HEK293 (cell line): ENCODE measurements at regions not wholly inside any gene's neighbourhood (a gene's known extent, or its start where the extent isn't known, plus 50 kb on each side); places are given as distances from the start of the nearest gene placed in this dataset.

Source experiments
- FEZF1 ChIP-seq: fragments of 450-650 bp; formaldehyde crosslinking; IDR thresholded peaks from 2 replicates; pipeline ENCODE4 v1.5.1; 2016; ENCODE audit warnings: missing biosample characterization, missing genetic modification characterization
- OSR2 ChIP-seq: fragments of 450-650 bp; formaldehyde crosslinking; IDR thresholded peaks from 2 replicates; pipeline ENCODE4 v1.5.1; 2016; ENCODE audit warnings: missing biosample characterization, missing genetic modification characterization
- ZBTB8A ChIP-seq: fragments of 450-650 bp; formaldehyde crosslinking; IDR thresholded peaks from 2 replicates; pipeline ENCODE4 v1.5.1; 2016; ENCODE audit warnings: missing biosample characterization, missing genetic modification characterization
- ZNF114 ChIP-seq: fragments of 450-650 bp; formaldehyde crosslinking; IDR thresholded peaks from 2 replicates; pipeline ENCODE4 v1.5.0; 2017; ENCODE audit warnings: missing biosample characterization, missing genetic modification characterization
- ZNF155 ChIP-seq: fragments of 450-650 bp; formaldehyde crosslinking; IDR thresholded peaks from 2 replicates; pipeline ENCODE4 v1.5.1; 2016; ENCODE audit warnings: missing biosample characterization, missing genetic modification characterization
- ZNF660 ChIP-seq: fragments of 450-650 bp; IDR thresholded peaks from 2 replicates; pipeline ENCODE4 v1.5.1; 2018; ENCODE audit warnings: missing biosample characterization, mild to moderate bottlenecking, missing genetic modification characterization
- ZNF747 ChIP-seq: fragments of 450-650 bp; formaldehyde crosslinking; IDR thresholded peaks from 2 replicates; pipeline ENCODE4 v1.5.1; 2016; ENCODE audit warnings: missing biosample characterization, missing genetic modification characterization
- ZSCAN30 ChIP-seq: fragments of 450-650 bp; IDR thresholded peaks from 2 replicates; pipeline ENCODE4 v1.5.1; 2018; ENCODE audit warnings: missing biosample characterization, mild to moderate bottlenecking, missing genetic modification characterization, moderate library complexity
- TF ChIP-seq, protein P1 (sequence below): fragments of 450-650 bp; formaldehyde crosslinking; IDR thresholded peaks from 2 replicates; pipeline ENCODE4 v1.5.1; 2016; ENCODE audit warnings: missing biosample characterization, missing genetic modification characterization
- TF ChIP-seq, protein P2 (sequence below): fragments of 450-650 bp; formaldehyde crosslinking; IDR thresholded peaks from 2 replicates; pipeline ENCODE4 v1.5.1; 2016; ENCODE audit warnings: missing biosample characterization, missing genetic modification characterization
- TF ChIP-seq, protein P3 (sequence below): fragments of 450-650 bp; formaldehyde crosslinking; IDR thresholded peaks from 2 replicates; pipeline ENCODE4 v1.5.1; 2017; ENCODE audit warnings: missing biosample characterization, missing genetic modification characterization
- TF ChIP-seq, protein P4 (sequence below): fragments of 450-650 bp; formaldehyde crosslinking; IDR thresholded peaks from 2 replicates; pipeline ENCODE4 v1.5.1; 2016; ENCODE audit warnings: missing biosample characterization, missing genetic modification characterization
- TF ChIP-seq, protein P5 (sequence below): fragments of 450-650 bp; formaldehyde crosslinking; IDR thresholded peaks from 2 replicates; pipeline ENCODE4 v1.5.1; 2016; ENCODE audit warnings: missing biosample characterization, missing genetic modification characterization
- TF ChIP-seq, protein P6 (sequence below): fragments of 450-650 bp; formaldehyde crosslinking; IDR thresholded peaks from 2 replicates; pipeline ENCODE4 v1.5.1; 2016; ENCODE audit warnings: missing biosample characterization, missing genetic modification characterization
- TF ChIP-seq, protein P7 (sequence below): fragments of 450-650 bp; formaldehyde crosslinking; IDR thresholded peaks from 2 replicates; pipeline ENCODE4 v1.5.1; 2016; ENCODE audit warnings: missing biosample characterization, missing genetic modification characterization

DNA sequence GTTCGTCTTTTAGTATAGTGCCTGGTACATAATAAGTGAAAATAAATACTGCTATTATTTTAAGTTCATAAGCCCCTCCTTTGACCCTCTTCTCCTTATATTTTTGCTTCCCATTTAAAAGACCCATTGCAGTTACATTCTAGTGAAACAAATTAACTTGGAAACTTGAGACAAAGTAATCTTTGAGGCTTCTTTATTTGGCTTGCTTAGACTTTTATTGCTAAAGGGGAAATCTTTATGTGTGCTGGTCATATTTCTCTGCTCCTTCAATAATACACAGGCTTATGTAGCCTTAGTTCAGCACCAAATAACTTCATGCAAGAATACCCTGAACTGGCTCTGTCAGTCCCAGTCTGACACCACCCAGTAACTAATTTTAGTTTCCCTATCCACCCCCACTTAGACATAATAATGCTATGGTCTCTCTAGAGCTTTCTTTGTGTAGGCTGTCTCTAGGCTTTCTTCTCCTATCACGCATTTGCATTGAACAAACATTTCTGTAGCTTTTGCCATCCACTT is 257.8 kb downstream of the OMA1 start (continued):
- TF ChIP-seq, protein P1, sequence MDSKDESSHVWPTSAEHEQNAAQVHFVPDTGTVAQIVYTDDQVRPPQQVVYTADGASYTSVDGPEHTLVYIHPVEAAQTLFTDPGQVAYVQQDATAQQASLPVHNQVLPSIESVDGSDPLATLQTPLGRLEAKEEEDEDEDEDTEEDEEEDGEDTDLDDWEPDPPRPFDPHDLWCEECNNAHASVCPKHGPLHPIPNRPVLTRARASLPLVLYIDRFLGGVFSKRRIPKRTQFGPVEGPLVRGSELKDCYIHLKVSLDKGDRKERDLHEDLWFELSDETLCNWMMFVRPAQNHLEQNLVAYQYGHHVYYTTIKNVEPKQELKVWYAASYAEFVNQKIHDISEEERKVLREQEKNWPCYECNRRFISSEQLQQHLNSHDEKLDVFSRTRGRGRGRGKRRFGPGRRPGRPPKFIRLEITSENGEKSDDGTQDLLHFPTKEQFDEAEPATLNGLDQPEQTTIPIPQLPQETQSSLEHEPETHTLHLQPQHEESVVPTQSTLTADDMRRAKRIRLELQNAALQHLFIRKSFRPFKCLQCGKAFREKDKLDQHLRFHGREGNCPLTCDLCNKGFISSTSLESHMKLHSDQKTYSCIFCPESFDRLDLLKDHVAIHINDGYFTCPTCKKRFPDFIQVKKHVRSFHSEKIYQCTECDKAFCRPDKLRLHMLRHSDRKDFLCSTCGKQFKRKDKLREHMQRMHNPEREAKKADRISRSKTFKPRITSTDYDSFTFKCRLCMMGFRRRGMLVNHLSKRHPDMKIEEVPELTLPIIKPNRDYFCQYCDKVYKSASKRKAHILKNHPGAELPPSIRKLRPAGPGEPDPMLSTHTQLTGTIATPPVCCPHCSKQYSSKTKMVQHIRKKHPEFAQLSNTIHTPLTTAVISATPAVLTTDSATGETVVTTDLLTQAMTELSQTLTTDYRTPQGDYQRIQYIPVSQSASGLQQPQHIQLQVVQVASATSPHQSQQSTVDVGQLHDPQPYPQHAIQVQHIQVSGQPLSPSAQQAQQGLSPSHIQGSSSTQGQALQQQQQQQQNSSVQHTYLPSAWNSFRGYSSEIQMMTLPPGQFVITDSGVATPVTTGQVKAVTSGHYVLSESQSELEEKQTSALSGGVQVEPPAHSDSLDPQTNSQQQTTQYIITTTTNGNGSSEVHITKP (tag by site-specific recombination) = peak; percentile 97
- no peak for TF ChIP-seq ZNF660 (tag by site-specific recombination)
- TF ChIP-seq, protein P2, sequence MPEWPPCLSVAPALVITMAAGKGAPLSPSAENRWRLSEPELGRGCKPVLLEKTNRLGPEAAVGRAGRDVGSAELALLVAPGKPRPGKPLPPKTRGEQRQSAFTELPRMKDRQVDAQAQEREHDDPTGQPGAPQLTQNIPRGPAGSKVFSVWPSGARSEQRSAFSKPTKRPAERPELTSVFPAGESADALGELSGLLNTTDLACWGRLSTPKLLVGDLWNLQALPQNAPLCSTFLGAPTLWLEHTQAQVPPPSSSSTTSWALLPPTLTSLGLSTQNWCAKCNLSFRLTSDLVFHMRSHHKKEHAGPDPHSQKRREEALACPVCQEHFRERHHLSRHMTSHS (tag by site-specific recombination) = no peak
- no peak for TF ChIP-seq ZNF155 (tag by site-specific recombination)
- TF ChIP-seq ZSCAN30 (tag by site-specific recombination) = no peak
- TF ChIP-seq ZNF114 (tag by site-specific recombination) = no peak
- TF ChIP-seq OSR2 (tag by site-specific recombination) = peak; percentile 58
- TF ChIP-seq, protein P3, sequence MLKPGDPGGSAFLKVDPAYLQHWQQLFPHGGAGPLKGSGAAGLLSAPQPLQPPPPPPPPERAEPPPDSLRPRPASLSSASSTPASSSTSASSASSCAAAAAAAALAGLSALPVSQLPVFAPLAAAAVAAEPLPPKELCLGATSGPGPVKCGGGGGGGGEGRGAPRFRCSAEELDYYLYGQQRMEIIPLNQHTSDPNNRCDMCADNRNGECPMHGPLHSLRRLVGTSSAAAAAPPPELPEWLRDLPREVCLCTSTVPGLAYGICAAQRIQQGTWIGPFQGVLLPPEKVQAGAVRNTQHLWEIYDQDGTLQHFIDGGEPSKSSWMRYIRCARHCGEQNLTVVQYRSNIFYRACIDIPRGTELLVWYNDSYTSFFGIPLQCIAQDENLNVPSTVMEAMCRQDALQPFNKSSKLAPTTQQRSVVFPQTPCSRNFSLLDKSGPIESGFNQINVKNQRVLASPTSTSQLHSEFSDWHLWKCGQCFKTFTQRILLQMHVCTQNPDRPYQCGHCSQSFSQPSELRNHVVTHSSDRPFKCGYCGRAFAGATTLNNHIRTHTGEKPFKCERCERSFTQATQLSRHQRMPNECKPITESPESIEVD (tag by site-specific recombination) = peak; percentile 52
- no peak for TF ChIP-seq ZNF747
- TF ChIP-seq FEZF1 (tag by site-specific recombination) = peak; percentile 15; the same call in 1 of the 2 replicates
- TF ChIP-seq, protein P4, sequence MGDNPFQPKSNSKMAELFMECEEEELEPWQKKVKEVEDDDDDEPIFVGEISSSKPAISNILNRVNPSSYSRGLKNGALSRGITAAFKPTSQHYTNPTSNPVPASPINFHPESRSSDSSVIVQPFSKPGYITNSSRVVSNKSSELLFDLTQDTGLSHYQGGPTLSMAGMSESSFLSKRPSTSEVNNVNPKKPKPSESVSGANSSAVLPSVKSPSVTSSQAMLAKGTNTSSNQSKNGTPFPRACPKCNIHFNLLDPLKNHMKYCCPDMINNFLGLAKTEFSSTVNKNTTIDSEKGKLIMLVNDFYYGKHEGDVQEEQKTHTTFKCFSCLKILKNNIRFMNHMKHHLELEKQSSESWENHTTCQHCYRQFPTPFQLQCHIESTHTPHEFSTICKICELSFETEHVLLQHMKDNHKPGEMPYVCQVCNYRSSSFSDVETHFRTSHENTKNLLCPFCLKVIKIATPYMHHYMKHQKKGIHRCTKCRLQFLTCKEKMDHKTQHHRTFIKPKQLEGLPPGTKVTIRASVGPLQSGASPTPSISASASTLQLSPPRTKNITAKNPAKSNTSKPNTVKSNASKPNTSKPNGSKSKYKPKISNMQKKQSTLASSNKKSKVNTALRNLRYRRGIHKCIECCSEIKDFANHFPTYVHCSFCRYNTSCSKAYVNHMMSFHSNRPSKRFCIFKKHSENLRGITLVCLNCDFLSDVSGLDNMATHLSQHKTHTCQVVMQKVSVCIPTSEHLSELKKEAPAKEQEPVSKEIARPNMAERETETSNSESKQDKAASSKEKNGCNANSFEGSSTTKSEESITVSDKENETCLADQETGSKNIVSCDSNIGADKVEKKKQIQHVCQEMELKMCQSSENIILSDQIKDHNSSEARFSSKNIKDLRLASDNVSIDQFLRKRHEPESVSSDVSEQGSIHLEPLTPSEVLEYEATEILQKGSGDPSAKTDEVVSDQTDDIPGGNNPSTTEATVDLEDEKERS (tag by site-specific recombination) = no peak
- TF ChIP-seq, protein P5, sequence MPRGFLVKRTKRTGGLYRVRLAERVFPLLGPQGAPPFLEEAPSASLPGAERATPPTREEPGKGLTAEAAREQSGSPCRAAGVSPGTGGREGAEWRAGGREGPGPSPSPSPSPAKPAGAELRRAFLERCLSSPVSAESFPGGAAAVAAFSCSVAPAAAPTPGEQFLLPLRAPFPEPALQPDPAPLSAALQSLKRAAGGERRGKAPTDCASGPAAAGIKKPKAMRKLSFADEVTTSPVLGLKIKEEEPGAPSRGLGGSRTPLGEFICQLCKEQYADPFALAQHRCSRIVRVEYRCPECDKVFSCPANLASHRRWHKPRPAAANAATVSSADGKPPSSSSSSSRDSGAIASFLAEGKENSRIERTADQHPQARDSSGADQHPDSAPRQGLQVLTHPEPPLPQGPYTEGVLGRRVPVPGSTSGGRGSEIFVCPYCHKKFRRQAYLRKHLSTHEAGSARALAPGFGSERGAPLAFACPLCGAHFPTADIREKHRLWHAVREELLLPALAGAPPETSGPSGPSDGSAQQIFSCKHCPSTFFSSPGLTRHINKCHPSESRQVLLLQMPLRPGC = peak; percentile 5; the same call in 1 of the 2 replicates
- TF ChIP-seq ZBTB8A = no peak
- TF ChIP-seq, protein P6, sequence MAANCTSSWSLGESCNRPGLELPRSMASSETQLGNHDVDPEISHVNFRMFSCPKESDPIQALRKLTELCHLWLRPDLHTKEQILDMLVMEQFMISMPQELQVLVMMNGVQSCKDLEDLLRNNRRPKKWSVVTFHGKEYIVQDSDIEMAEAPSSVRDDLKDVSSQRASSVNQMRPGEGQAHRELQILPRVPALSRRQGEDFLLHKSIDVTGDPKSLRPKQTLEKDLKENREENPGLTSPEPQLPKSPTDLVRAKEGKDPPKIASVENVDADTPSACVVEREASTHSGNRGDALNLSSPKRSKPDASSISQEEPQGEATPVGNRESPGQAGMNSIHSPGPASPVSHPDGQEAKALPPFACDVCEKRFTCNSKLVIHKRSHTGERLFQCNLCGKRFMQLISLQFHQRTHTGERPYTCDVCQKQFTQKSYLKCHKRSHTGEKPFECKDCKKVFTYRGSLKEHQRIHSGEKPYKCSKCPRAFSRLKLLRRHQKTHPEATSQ (tag by site-specific recombination) = no peak
- TF ChIP-seq, protein P7, sequence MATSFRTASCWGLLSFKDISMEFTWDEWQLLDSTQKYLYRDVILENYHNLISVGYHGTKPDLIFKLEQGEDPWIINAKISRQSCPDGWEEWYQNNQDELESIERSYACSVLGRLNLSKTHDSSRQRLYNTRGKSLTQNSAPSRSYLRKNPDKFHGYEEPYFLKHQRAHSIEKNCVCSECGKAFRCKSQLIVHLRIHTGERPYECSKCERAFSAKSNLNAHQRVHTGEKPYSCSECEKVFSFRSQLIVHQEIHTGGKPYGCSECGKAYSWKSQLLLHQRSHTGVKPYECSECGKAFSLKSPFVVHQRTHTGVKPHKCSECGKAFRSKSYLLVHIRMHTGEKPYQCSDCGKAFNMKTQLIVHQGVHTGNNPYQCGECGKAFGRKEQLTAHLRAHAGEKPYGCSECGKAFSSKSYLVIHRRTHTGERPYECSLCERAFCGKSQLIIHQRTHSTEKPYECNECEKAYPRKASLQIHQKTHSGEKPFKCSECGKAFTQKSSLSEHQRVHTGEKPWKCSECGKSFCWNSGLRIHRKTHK (tag by site-specific recombination) = no peak
